ENCODE measurements at regions not wholly inside any gene's neighbourhood (a gene's known extent, or its start where the extent isn't known, plus 50 kb on each side); places are given as distances from the start of the nearest gene placed in this dataset.

GRCh38 chr2:52919673-52920072, 847.9 kb upstream of the CHAC2 start:
- no peak overlapping the region for H3K4me3 Mint-ChIP-seq
- intact Hi-C loops (cut with DNase I, micrococcal nuclease): no loop called here
- CTCF ChIA-PET: no interaction called here
- H3K9me3 Mint-ChIP-seq (ENCODE audit: low read depth): peaks cover 4% of the 10 kb centered on the region
- ATAC-seq: no peak
- POLR2A ChIA-PET: no interaction called here
- no peaks in the 10 kb centered on the region for H3K36me3 Mint-ChIP-seq (ENCODE audit: low read depth)
- no peaks in the 10 kb centered on the region for H3K4me1 Mint-ChIP-seq
- H3K27me3 Mint-ChIP-seq: no peaks in the 10 kb centered on the region
- no peak overlapping the region for H3K27ac Mint-ChIP-seq
- no peak for DNase-seq

GRCh38 chr2:52918551-52918950, 849.1 kb upstream of the CHAC2 start:
- no peak for ATAC-seq
- ChIA-PET CTCF (no interaction called here), POLR2A (no interaction called here)
- H3K27me3 Mint-ChIP-seq: no peaks in the 10 kb centered on the region
- H3K4me3 Mint-ChIP-seq: no peak overlapping the region
- H3K36me3 Mint-ChIP-seq (ENCODE audit: low read depth): no peaks in the 10 kb centered on the region
- no peaks in the 10 kb centered on the region for H3K4me1 Mint-ChIP-seq
- no peaks in the 10 kb centered on the region for H3K9me3 Mint-ChIP-seq (ENCODE audit: low read depth)
- intact Hi-C loops (cut with DNase I, micrococcal nuclease): no loop called here
- no peak for DNase-seq
- no peak overlapping the region for H3K27ac Mint-ChIP-seq

- no peaks in the 10 kb centered on the region for H3K9me3 Mint-ChIP-seq (ENCODE audit: low read depth)
- no peak overlapping the region for H3K4me3 Mint-ChIP-seq
- ChIA-PET CTCF (interaction anchor here (0.6 kb wide), 1 partner anchor 107 kb away, joined by 3 read pairs; no protein-coding TSS in a partner anchor), POLR2A (no interaction called here)
- no peak overlapping the region for H3K27ac Mint-ChIP-seq
- no peaks in the 10 kb centered on the region for H3K36me3 Mint-ChIP-seq (ENCODE audit: low read depth)
- ATAC-seq (no peak), DNase-seq (no peak)
- no peaks in the 10 kb centered on the region for H3K27me3 Mint-ChIP-seq
- no peaks in the 10 kb centered on the region for H3K4me1 Mint-ChIP-seq
- intact Hi-C loops (cut with DNase I, micrococcal nuclease): no loop called here
Observed at GRCh38 chr2:52916981-52917380, 850.6 kb upstream of the CHAC2 start.

DNA sequence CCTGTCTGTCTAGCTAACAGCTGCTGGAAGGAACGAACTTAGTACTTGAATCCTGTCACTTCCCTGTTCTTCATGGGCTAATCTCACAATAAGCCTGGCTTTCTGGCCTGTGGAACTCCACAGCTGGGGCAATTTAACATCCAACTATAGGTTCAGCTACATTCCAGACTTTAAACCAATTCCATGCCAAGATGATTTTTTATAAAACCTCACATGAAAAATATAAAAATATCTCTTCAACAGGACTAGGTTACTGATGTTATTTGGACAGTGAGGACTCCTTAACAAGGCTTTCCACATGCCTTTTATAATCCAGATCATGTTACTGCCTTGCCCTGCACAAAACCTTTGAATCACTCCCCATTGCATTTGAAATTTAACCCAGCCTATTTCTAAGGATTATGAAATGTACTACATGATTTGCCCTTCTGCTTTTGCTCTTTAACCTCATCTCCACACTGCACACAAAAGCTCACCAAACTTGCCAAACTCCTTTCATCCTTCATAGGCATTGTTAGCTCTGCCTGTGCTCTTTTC, 863.2 kb upstream of the CHAC2 start:
- DNase-seq (no peak), ATAC-seq (no peak)
- CTCF ChIA-PET: no interaction called here
- H3K27ac Mint-ChIP-seq: no peak overlapping the region
- no peak overlapping the region for H3K4me3 Mint-ChIP-seq
- POLR2A ChIA-PET: no interaction called here
- no peaks in the 10 kb centered on the region for H3K36me3 Mint-ChIP-seq (ENCODE audit: low read depth)
- no peaks in the 10 kb centered on the region for H3K4me1 Mint-ChIP-seq
- no peaks in the 10 kb centered on the region for H3K27me3 Mint-ChIP-seq
- H3K9me3 Mint-ChIP-seq (ENCODE audit: low read depth): peaks cover 8% of the 10 kb centered on the region
- intact Hi-C loops (cut with DNase I, micrococcal nuclease): no loop called here

GRCh38 chr2:52897511-52898044, 870.0 kb upstream of the CHAC2 start:
- H3K4me1 Mint-ChIP-seq: no peaks in the 10 kb centered on the region
- no peak for DNase-seq
- no peak overlapping the region for H3K4me3 Mint-ChIP-seq
- no peaks in the 10 kb centered on the region for H3K36me3 Mint-ChIP-seq (ENCODE audit: low read depth)
- intact Hi-C loops (cut with DNase I, micrococcal nuclease): no loop called here
- no peaks in the 10 kb centered on the region for H3K27me3 Mint-ChIP-seq
- H3K9me3 Mint-ChIP-seq (ENCODE audit: low read depth): peaks cover 19% of the 10 kb centered on the region
- CTCF ChIA-PET: no interaction called here
- POLR2A ChIA-PET: no interaction called here
- ATAC-seq: no peak
- H3K27ac Mint-ChIP-seq: no peak overlapping the region

- H3K27me3 Mint-ChIP-seq: no peaks in the 10 kb centered on the region
- ChIA-PET POLR2A (no interaction called here), CTCF (no interaction called here)
- no peaks in the 10 kb centered on the region for H3K36me3 Mint-ChIP-seq (ENCODE audit: low read depth)
- peaks cover 19% of the 10 kb centered on the region for H3K9me3 Mint-ChIP-seq (ENCODE audit: low read depth)
- no peak overlapping the region for H3K4me3 Mint-ChIP-seq
- ATAC-seq (no peak), DNase-seq (no peak)
- no peak overlapping the region for H3K27ac Mint-ChIP-seq
- H3K4me1 Mint-ChIP-seq: no peaks in the 10 kb centered on the region
- intact Hi-C loops (cut with DNase I, micrococcal nuclease): no loop called here
Observed at GRCh38 chr2:52895726-52896340, 871.8 kb upstream of the CHAC2 start.

DNA sequence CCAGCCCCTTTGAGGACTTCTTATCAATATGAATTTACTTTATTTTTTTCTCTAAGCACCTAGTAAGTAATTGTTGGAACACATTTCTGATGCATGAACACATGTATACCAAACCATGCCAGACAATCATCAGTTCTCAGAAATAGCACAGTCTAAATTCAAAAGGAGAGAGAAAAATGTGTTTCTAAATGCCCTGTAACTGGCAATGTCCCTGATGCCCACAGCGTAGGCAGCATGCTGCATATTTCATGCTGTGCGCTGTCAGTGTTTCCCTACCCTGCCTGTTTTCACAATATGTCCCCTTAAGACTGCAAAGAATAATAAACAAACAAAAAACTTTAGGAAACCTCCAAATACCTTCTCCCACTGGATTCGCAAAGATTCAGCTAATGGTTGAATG, 881.0 kb upstream of the CHAC2 start:
- CTCF ChIA-PET: no interaction called here
- intact Hi-C loops (cut with DNase I, micrococcal nuclease): no loop called here
- H3K4me3 Mint-ChIP-seq: no peak overlapping the region
- DNase-seq (no peak), ATAC-seq (no peak)
- no peaks in the 10 kb centered on the region for H3K27me3 Mint-ChIP-seq
- POLR2A ChIA-PET: no interaction called here
- no peaks in the 10 kb centered on the region for H3K36me3 Mint-ChIP-seq (ENCODE audit: low read depth)
- no peaks in the 10 kb centered on the region for H3K4me1 Mint-ChIP-seq
- H3K9me3 Mint-ChIP-seq (ENCODE audit: low read depth): peaks cover under 1% of the 10 kb centered on the region
- no peak overlapping the region for H3K27ac Mint-ChIP-seq

DNA sequence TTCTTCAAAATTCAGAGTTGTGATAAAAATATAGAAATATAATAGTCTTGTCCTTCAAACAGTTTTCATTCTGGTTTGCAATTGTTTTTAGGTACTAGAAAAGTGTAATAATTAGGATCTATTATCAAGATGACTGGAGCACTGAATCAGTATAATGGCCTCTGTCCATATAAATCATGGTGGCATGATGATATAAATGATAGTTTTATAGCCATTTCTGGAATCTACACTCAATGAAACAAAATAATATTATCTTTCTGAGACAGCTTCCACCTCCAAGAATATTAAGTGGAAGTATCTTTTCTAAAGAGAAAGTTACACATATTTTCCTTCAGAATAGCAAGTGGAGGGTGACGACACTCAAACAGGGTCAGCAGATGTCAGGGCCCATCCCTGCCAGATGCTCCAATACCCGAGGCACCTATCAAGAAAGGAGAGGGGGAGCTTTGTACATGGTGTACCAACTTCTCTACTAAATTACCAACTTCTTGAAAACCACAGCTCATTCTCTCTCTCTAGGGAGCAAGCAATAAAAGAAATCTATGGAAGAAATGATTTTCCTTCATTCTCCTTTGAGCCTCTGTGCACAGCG, 882.7 kb upstream of the CHAC2 start:
- Mint-ChIP-seq H3K27ac (no peak overlapping the region), H3K4me3 (no peak overlapping the region), H3K9me3 (ENCODE audit: low read depth) (no peaks in the 10 kb centered on the region), H3K27me3 (no peaks in the 10 kb centered on the region), H3K4me1 (no peaks in the 10 kb centered on the region), H3K36me3 (ENCODE audit: low read depth) (no peaks in the 10 kb centered on the region)
- CTCF ChIA-PET: no interaction called here
- intact Hi-C loops (cut with DNase I, micrococcal nuclease): no loop called here
- DNase-seq: no peak
- ATAC-seq: no peak
- POLR2A ChIA-PET: no interaction called here

GRCh38 chr2:52882974-52883373, 884.6 kb upstream of the CHAC2 start:
- CTCF ChIA-PET: interaction anchor here (0.5 kb wide), 1 partner anchor 1281 kb away, joined by 3 read pairs; no protein-coding TSS in a partner anchor
- no peaks in the 10 kb centered on the region for H3K36me3 Mint-ChIP-seq (ENCODE audit: low read depth)
- ATAC-seq (no peak), DNase-seq (no peak)
- H3K4me1 Mint-ChIP-seq: no peaks in the 10 kb centered on the region
- no peak overlapping the region for H3K4me3 Mint-ChIP-seq
- POLR2A ChIA-PET: no interaction called here
- no peak overlapping the region for H3K27ac Mint-ChIP-seq
- H3K27me3 Mint-ChIP-seq: no peaks in the 10 kb centered on the region
- intact Hi-C loops (cut with DNase I, micrococcal nuclease): no loop called here
- H3K9me3 Mint-ChIP-seq (ENCODE audit: low read depth): no peaks in the 10 kb centered on the region

DNA sequence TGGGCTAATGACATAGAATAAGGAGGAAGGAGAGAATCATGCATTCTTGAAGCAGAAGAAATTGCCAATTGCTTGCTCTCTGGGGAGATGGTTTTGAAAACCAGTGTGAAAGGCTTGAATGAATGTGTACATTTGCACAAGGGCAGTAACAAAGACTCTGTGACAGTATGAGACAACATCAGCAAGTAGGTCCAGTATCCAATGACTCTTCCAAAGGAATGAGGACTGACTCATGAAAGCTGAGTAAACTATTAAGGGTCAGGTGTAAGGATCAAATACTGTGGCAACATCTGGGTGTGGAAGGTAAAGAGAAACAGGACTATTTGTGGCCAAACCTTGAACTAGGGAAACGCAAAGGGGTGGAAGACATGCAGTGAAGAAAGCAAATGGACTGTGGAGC, 886.0 kb upstream of the CHAC2 start:
- no peaks in the 10 kb centered on the region for H3K36me3 Mint-ChIP-seq (ENCODE audit: low read depth)
- no peaks in the 10 kb centered on the region for H3K27me3 Mint-ChIP-seq
- intact Hi-C loops (cut with DNase I, micrococcal nuclease): no loop called here
- no peak for ATAC-seq
- CTCF ChIA-PET: no interaction called here
- no peak overlapping the region for H3K4me3 Mint-ChIP-seq
- no peak overlapping the region for H3K27ac Mint-ChIP-seq
- POLR2A ChIA-PET: no interaction called here
- no peak for DNase-seq
- no peaks in the 10 kb centered on the region for H3K9me3 Mint-ChIP-seq (ENCODE audit: low read depth)
- no peaks in the 10 kb centered on the region for H3K4me1 Mint-ChIP-seq

GRCh38 chr2:52880872-52881271, 886.7 kb upstream of the CHAC2 start:
- POLR2A ChIA-PET: no interaction called here
- ATAC-seq (no peak), DNase-seq (no peak)
- Mint-ChIP-seq H3K4me1 (no peaks in the 10 kb centered on the region), H3K36me3 (ENCODE audit: low read depth) (no peaks in the 10 kb centered on the region), H3K27ac (no peak overlapping the region), H3K4me3 (no peak overlapping the region), H3K9me3 (ENCODE audit: low read depth) (no peaks in the 10 kb centered on the region), H3K27me3 (no peaks in the 10 kb centered on the region)
- intact Hi-C loops (cut with DNase I, micrococcal nuclease): no loop called here
- CTCF ChIA-PET: no interaction called here

GRCh38 chr2:52879561-52879960, 888.0 kb upstream of the CHAC2 start:
- H3K36me3 Mint-ChIP-seq (ENCODE audit: low read depth): no peaks in the 10 kb centered on the region
- intact Hi-C loops (cut with DNase I, micrococcal nuclease): no loop called here

More at GRCh38 chr2:52879561-52879960, 888.0 kb upstream of the CHAC2 start:
- POLR2A ChIA-PET: no interaction called here
- CTCF ChIA-PET: no interaction called here
- H3K4me1 Mint-ChIP-seq: no peaks in the 10 kb centered on the region
- H3K9me3 Mint-ChIP-seq (ENCODE audit: low read depth): no peaks in the 10 kb centered on the region
- DNase-seq (no peak), ATAC-seq (no peak)
- no peaks in the 10 kb centered on the region for H3K27me3 Mint-ChIP-seq
- no peak overlapping the region for H3K27ac Mint-ChIP-seq
- no peak overlapping the region for H3K4me3 Mint-ChIP-seq

Measured in activated CD4-positive, alpha-beta T cell treated with anti-CD3 and anti-CD28 coated beads for 36 hours (primary cell).